Smooth muscle cell (in vitro differentiated cells): ENCODE measurements at regions not wholly inside any gene's neighbourhood (a gene's known extent, or its start where the extent isn't known, plus 50 kb on each side); places are given as distances from the start of the nearest gene placed in this dataset.

Source experiments
- DNase-seq: peaks from one replicate; lab custom pipeline; 2025; ENCODE audit not compliant: unreplicated experiment; lab: John Stamatoyannopoulos, UW
- H2AFZ ChIP-seq: fragments of 200-600 bp; sonication (generic); 2 replicates; pipeline ENCODE4 v1.6.0; 2016; ENCODE audit warnings: antibody characterized with exemption, low read depth, mild to moderate bottlenecking
- H3F3A ChIP-seq: fragments of 200-600 bp; sonication (generic); 2 replicates; pipeline ENCODE4 v1.6.0; 2017; ENCODE audit warnings: antibody characterized with exemption, low read depth
- H3K27ac ChIP-seq: fragments of 200-600 bp; sonication (generic); 2 replicates; pipeline ENCODE4 v1.5.1; 2016; ENCODE audit warnings: low read depth, mild to moderate bottlenecking
- H3K27me3 ChIP-seq: fragments of 200-600 bp; sonication (generic); 2 replicates; pipeline ENCODE4 v1.6.1; 2016; ENCODE audit warnings: low read depth, mild to moderate bottlenecking
- H3K36me3 ChIP-seq: fragments of 200-600 bp; sonication (generic); 2 replicates; pipeline ENCODE4 v1.5.1; 2016; ENCODE audit warnings: low read depth
- H3K4me1 ChIP-seq: fragments of 200-600 bp; sonication (generic); 2 replicates; pipeline ENCODE4 v1.5.1; 2016; ENCODE audit warnings: low read depth
- H3K4me2 ChIP-seq: fragments of 200-600 bp; sonication (generic); 2 replicates; pipeline ENCODE4 v1.6.0; 2016; ENCODE audit warnings: mild to moderate bottlenecking
- H3K4me3 ChIP-seq: fragments of 200-600 bp; sonication (generic); 2 replicates; pipeline ENCODE4 v1.5.1; 2016; ENCODE audit warnings: mild to moderate bottlenecking
- H3K79me2 ChIP-seq: fragments of 200-600 bp; sonication (generic); 2 replicates; pipeline ENCODE4 v1.6.0; 2016; ENCODE audit warnings: low read depth, mild to moderate bottlenecking
- H3K9ac ChIP-seq: fragments of 200-600 bp; sonication (generic); 2 replicates; pipeline ENCODE4 v1.6.0; 2016; ENCODE audit warnings: low read depth
- H3K9me3 ChIP-seq: fragments of 200-600 bp; sonication (generic); replicated peaks from 2 replicates; pipeline ENCODE4 v1.5.1; 2016; ENCODE audit warnings: low read depth
- H4K20me1 ChIP-seq: fragments of 200-600 bp; sonication (generic); 2 replicates; pipeline ENCODE4 v1.6.0; 2016; ENCODE audit warnings: low read depth
- WGBS: methylation state at CpG from one replicate; pipeline ENCODE4 v1.1.7; 2016; ENCODE audit warnings: low lambda C conversion rate; 5-methylcytosine and 5-hydroxymethylcytosine counted together
- TF ChIP-seq, protein P1 (sequence below): fragments of 200-600 bp; sonication (generic); IDR thresholded peaks from 2 replicates; pipeline ENCODE4 v1.5.1; 2017; ENCODE audit warnings: borderline replicate concordance, mild to moderate bottlenecking, antibody characterized with exemption; ENCODE audit not compliant: insufficient read depth, poor library complexity, severe bottlenecking

- TF ChIP-seq, protein P1, sequence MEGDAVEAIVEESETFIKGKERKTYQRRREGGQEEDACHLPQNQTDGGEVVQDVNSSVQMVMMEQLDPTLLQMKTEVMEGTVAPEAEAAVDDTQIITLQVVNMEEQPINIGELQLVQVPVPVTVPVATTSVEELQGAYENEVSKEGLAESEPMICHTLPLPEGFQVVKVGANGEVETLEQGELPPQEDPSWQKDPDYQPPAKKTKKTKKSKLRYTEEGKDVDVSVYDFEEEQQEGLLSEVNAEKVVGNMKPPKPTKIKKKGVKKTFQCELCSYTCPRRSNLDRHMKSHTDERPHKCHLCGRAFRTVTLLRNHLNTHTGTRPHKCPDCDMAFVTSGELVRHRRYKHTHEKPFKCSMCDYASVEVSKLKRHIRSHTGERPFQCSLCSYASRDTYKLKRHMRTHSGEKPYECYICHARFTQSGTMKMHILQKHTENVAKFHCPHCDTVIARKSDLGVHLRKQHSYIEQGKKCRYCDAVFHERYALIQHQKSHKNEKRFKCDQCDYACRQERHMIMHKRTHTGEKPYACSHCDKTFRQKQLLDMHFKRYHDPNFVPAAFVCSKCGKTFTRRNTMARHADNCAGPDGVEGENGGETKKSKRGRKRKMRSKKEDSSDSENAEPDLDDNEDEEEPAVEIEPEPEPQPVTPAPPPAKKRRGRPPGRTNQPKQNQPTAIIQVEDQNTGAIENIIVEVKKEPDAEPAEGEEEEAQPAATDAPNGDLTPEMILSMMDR: no peak
- WGBS: 86% methylated on average over 22 of the region's 22 CpGs
Observed at GRCh38 chr20:60868316-60868891, 383.7 kb upstream of the CDH4 start.

DNA sequence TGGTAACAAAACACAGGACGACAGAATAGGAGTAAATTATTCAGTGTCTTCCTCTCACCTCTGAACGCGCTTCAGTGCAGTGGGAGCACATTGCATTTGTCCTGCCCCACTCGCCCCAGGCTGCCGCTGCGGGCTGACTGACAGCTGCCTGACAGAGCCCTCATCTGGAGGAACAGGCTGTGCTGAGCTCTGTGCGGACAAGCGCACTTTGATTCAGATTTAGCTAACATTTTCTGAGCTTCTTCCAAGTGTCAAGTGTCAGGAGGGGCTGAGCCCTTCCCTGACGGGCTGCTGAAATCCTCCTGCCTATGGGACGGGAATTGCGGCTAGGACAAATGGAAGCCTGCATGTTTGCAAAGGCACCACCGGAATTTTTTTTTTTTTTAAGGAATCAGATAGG, 383.0 kb upstream of the CDH4 start:
- no peak overlapping the region for H3K27ac ChIP-seq
- no peak overlapping the region for H3K4me3 ChIP-seq
- no peaks in the 10 kb centered on the region for H3K79me2 ChIP-seq
- no peak overlapping the region for H3K9ac ChIP-seq
- H2AFZ ChIP-seq: no peak overlapping the region
- 84% methylated on average over 12 of the region's 12 CpGs for WGBS
- H3K36me3 ChIP-seq: no peaks in the 10 kb centered on the region
- no peak for DNase-seq
- no peaks in the 10 kb centered on the region for H3F3A ChIP-seq
- H3K9me3 ChIP-seq: no peaks in the 10 kb centered on the region
- no peaks in the 10 kb centered on the region for H4K20me1 ChIP-seq
- H3K4me1 ChIP-seq: no peaks in the 10 kb centered on the region
- TF ChIP-seq, protein P1: no peak
- H3K4me2 ChIP-seq: no peak overlapping the region
- H3K27me3 ChIP-seq: no peaks in the 10 kb centered on the region

More at GRCh38 chr20:60868316-60868891, 383.7 kb upstream of the CDH4 start:
- H2AFZ ChIP-seq: no peak overlapping the region
- no peak overlapping the region for H3K9ac ChIP-seq
- no peak overlapping the region for H3K4me2 ChIP-seq
- no peak overlapping the region for H3K4me3 ChIP-seq
- no peaks in the 10 kb centered on the region for H3F3A ChIP-seq
- no peak overlapping the region for H3K27ac ChIP-seq
- no peak for DNase-seq
- H3K27me3 ChIP-seq: no peaks in the 10 kb centered on the region
- H3K79me2 ChIP-seq: no peaks in the 10 kb centered on the region
- no peaks in the 10 kb centered on the region for H4K20me1 ChIP-seq
- no peaks in the 10 kb centered on the region for H3K9me3 ChIP-seq
- no peaks in the 10 kb centered on the region for H3K36me3 ChIP-seq
- no peaks in the 10 kb centered on the region for H3K4me1 ChIP-seq

DNA sequence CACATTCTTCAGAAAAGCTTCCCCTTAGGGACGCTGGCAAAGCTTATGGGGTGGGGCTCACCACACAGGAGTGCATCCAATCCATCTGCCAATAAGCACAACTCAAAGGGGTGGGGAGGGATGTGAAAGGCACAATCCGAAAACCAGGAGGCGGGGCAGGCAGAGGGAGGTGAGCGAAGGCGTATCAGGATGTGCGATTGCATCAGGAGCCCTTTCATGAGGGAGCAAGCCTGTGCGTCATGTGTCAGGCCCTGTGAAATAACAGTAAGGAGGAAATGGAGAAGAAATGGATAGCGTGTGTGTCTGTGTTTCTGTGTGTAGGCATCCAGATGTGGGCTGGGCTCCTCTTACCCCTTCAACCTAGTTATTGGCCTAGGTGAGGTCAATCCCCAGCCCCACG, 382.4 kb upstream of the CDH4 start:
- no peaks in the 10 kb centered on the region for H3K36me3 ChIP-seq
- no peaks in the 10 kb centered on the region for H3F3A ChIP-seq
- no peaks in the 10 kb centered on the region for H3K9me3 ChIP-seq
- 86% methylated on average over 9 of the region's 9 CpGs for WGBS
- H3K4me3 ChIP-seq: no peak overlapping the region
- H3K79me2 ChIP-seq: no peaks in the 10 kb centered on the region
- no peak overlapping the region for H3K9ac ChIP-seq
- no peak overlapping the region for H3K27ac ChIP-seq
- no peak for DNase-seq
- H2AFZ ChIP-seq: no peak overlapping the region
- H3K4me1 ChIP-seq: no peaks in the 10 kb centered on the region
- TF ChIP-seq, protein P1: no peak
- H3K4me2 ChIP-seq: no peak overlapping the region
- H3K27me3 ChIP-seq: no peaks in the 10 kb centered on the region
- H4K20me1 ChIP-seq: no peaks in the 10 kb centered on the region

DNA sequence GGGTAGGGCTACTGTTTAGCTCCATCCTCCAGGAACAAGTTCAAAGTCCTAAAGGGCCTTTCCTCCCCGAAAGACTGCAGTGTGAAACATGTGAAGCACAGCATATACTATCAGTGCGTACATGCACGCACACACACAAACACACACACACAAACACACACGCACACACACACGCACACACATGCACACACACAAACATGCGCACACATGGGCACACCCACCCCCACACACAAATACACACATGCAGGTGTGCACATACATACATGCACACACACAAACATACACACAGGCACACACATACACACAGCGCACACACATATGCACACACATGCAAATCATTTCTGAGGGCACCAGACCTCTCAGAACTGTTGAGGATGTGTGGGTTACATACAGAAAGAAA, 382.0 kb upstream of the CDH4 start:
- no peaks in the 10 kb centered on the region for H4K20me1 ChIP-seq
- no peak overlapping the region for H3K27ac ChIP-seq
- no peak overlapping the region for H3K4me2 ChIP-seq
- TF ChIP-seq, protein P1: no peak
- 95% methylated on average over 7 of the region's 7 CpGs for WGBS
- no peaks in the 10 kb centered on the region for H3K79me2 ChIP-seq
- no peaks in the 10 kb centered on the region for H3F3A ChIP-seq
- H3K9ac ChIP-seq: no peak overlapping the region
- H3K9me3 ChIP-seq: no peaks in the 10 kb centered on the region
- H3K4me1 ChIP-seq: no peaks in the 10 kb centered on the region
- H3K36me3 ChIP-seq: no peaks in the 10 kb centered on the region
- no peak for DNase-seq
- no peak overlapping the region for H3K4me3 ChIP-seq
- H3K27me3 ChIP-seq: no peaks in the 10 kb centered on the region
- no peak overlapping the region for H2AFZ ChIP-seq
